Frontal cortex (tissue), 3 donors: ENCODE measurements at regions not wholly inside any gene's neighbourhood (a gene's known extent, or its start where the extent isn't known, plus 50 kb on each side); places are given as distances from the start of the nearest gene placed in this dataset.
"Not testable (repeated sequence)": the region's sequence is repeated elsewhere in the genome, so short reads cannot be mapped to it uniquely, and the experiment has no call there.

ENCODE experiments used
- DNase-seq, 2 donors: peaks; one replicate each; pipeline ENCODE4 v3.0.0; 2012; ENCODE audit warnings: low spot score in 2 of 2
- FAIRE-seq: peaks from 2 replicates; lab custom pipeline; 2012; peaks lifted over from hg19 to GRCh38; lab: Jason Lieb, UNC
- donor health status: control.
- donor health status: control.
- donor health status: control.

GRCh38 chr3:31091748-31092147 lies 197.3 kb upstream of the GADL1 start:
- DNase-seq, result no peak
- FAIRE-seq, result no peak

- DNase-seq (no peak), FAIRE-seq (no peak)
Observed at GRCh38 chr3:31092748-31093589, 198.5 kb upstream of the GADL1 start.

GRCh38 chr3:31093606-31094005 lies 199.1 kb upstream of the GADL1 start:
- FAIRE-seq, result no peak

DNA sequence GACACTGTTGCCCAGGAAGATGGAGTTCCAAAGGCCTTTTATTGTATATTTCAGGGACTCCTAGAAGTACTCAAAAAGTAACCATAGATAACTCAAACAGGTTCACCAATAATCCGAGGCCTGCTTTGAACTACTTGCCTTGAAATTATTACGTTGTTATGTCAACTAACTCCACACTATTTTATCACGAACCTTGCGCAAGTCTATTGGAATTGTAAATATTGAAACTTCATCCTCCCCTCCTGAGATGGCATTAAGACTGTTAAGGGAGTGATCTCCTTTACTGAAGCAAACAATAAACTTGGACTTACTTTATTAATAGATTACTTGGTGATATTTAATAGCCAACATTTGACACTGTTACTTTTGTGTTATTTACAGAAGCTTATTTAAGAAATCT lies 199.6 kb upstream of the GADL1 start:
- DNase-seq (no peak), FAIRE-seq (no peak)

More at GRCh38 chr3:31093606-31094005, 199.1 kb upstream of the GADL1 start:
- DNase-seq, result no peak

- DNase-seq, result no peak
- no peak for FAIRE-seq
Observed at GRCh38 chr3:31095255-31095654, 200.8 kb upstream of the GADL1 start.

- DNase-seq (no peak), FAIRE-seq (no peak)
Observed at GRCh38 chr3:31096661-31097395, 202.4 kb upstream of the GADL1 start.

DNA sequence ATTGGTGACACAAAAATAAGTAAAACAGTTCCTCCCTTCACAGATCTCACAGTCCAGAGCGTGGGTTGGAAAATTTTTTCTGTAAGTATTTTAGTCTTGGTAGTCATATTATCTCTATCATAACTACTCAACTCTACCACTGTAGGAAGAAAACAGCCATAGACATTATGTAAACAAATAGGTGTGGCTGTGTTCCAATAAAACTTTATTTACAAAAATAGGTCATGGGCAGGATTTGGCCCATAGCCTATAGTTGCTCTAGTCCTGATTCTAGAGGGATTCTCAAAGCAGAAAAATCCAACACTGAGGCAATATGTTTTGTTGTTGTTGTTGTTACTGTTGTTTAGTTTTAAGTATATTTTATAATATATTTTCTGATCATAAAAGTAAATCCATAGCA lies 206.1 kb upstream of the GADL1 start:
- FAIRE-seq (no peak), DNase-seq (no peak)

- FAIRE-seq, DNase-seq: not testable (repeated sequence)
Observed at GRCh38 chr3:31101285-31101684, 206.8 kb upstream of the GADL1 start.

DNA sequence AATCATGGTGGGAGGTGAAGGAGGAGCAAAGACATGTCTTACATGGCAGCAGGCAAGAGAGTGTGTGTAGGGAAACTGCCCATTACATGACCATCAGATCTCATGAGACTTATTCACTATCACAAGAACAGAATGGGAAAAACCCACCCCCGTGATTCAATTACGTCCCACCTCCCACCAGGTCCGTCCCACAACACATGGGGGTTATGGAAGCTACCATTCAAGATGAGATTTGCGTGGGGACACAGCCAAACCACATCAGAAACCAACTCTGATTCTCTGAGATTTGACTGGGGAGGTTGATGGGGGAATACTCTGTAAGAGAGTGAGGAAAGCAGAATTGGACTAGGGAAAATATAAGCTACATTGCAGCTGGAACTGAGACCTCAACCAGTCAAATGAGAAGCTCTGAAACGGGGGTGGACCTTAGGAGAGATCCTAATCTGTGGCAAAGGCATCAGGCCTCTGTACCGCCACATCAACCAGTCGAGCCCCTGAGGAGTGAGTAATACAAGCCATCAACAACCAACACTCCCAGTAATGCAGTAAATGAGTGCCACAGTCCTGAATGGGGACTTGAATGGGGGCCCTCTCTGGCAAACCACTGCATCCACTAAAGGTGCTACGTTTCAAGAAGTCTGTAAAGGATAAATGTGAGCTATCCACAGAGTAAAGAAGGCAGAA lies 207.9 kb upstream of the GADL1 start:
- no peak for FAIRE-seq
- no peak for DNase-seq

- no peak for FAIRE-seq
- DNase-seq, result no peak
Observed at GRCh38 chr3:31103181-31103580, 208.7 kb upstream of the GADL1 start.

DNA sequence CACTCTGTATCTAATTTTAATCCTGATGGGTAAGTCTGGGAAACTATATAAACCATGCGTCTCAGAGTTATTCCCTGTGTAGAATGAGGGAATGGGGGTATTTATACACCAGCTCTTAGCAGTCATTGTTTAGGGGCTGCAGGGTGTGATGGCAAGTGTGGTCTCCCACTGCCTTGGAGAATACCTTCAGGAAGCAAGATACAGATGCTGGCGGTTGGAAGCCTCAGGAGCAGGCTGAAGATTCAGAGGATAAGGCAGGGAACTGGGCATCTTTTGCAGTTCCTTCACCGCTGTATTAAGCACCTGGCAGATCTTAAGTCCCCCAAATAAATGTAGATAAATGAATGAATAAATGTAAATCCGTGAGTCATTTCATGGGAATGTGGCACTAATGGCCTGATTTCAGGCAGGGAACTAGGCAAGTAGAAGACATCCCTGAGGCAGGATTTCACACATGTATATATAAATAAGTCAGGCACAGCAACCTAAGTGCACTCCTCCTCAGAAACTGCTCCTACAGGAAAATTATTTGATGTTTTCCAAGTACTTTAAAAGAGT lies 209.2 kb upstream of the GADL1 start:
- DNase-seq, result no peak
- no peak for FAIRE-seq

DNA sequence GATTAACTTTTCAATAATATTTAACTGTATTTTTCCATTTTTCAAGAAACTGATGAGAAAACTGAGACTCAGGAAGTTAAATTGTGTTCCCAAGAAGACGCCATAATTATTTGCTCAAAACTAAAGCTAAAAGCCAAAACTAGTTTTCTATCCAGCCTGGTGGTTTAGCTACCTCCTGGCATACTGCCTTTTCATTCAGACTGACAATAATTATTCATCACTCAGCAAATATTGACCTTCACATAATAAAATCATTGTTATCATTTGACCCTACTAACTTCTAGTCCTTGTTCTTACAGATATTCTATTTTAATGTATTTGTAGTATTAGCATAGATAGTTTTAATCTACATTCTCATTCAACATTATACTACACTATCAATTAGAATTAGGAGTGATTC lies 210.6 kb upstream of the GADL1 start:
- FAIRE-seq (no peak), DNase-seq (no peak)

- DNase-seq (no peak), FAIRE-seq (no peak)
Observed at GRCh38 chr3:31105438-31106077, 211.1 kb upstream of the GADL1 start.

DNA sequence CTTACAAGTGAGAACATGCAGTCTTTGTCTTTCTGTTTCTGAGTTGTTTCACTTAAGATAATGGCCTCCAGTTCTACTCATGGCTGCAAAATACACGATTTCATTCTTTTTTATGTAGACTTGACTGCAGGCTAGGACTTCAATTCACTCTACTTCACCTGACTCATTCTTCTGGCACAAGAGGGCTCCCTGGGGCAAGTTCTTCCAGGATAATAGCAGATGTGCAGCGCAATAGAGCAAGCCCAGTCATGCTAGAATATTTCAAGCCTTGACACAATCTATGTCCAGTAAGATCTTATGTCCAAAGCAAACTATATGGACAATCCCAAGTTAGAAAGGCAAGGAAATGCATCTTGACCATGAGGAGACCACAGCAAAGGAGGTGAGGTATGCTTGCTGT lies 211.7 kb upstream of the GADL1 start:
- FAIRE-seq, result no peak
- no peak for DNase-seq

DNA sequence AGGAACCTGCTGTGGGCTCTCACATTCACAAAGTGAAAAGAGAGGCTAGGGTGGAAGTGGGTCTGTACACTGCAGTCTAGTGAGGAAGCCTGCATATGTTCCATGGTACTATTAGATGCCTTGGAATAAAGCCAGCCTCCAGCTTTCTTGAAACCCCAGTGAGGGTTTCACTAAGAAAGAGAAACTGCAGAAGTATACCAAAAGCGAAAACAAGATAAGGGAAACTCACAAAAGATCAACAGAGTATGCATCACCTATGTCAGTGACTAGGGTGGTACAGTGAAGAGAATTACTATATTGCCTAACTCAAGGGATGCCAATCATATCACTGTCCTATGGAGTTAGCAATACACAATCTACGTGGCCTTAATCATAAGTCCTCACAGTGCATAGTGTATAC lies 212.5 kb upstream of the GADL1 start:
- FAIRE-seq, result no peak
- DNase-seq, result no peak

DNA sequence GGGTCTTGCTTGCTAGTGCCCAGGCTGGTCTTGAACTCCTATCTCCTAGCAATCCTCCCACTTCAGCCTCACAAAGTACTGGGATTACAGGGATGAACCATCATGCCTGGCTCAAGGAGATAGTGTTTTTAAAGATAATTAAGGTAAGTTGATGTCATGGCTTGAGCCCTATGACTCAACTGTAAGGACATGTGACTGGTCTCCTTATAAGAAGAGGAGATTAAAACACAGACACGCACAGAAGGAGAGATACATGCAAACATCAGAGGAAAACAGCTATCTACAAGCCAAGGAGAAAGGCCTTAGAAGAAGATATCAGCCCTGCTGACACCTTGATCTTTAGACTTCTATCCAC lies 220.4 kb upstream of the GADL1 start:
- DNase-seq (no peak), FAIRE-seq (no peak)

GRCh38 chr3:31115531-31115930 lies 221.1 kb upstream of the GADL1 start:
- not testable (repeated sequence) for DNase-seq, FAIRE-seq

DNA sequence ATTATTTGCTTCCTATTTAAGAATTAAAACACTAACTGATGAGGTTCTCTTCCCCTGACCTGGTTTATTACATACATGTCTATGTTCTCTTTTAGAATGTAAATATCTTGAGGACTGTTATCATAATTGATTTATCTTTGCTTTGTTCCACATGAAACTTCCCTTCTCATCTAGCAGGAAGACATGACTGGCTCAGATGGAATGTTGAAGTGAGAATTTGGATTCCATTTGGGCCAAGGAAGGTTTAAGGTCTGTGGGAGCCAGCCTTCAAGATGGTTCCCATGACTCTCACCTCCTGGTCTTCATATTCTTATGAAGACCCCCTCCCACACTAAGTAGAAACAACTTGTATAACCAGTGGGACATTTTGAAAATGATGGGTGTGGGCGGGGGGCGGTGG lies 222.2 kb upstream of the GADL1 start:
- no peak for DNase-seq
- no peak for FAIRE-seq

GRCh38 chr3:31117854-31118253 lies 223.4 kb upstream of the GADL1 start:
- FAIRE-seq (no peak), DNase-seq (no peak)

GRCh38 chr3:31124373-31124772 lies 229.9 kb upstream of the GADL1 start:
- no peak for FAIRE-seq
- DNase-seq, result no peak
